ENCODE measurements at regions not wholly inside any gene's neighbourhood (a gene's known extent, or its start where the extent isn't known, plus 50 kb on each side); places are given as distances from the start of the nearest gene placed in this dataset.

DNA sequence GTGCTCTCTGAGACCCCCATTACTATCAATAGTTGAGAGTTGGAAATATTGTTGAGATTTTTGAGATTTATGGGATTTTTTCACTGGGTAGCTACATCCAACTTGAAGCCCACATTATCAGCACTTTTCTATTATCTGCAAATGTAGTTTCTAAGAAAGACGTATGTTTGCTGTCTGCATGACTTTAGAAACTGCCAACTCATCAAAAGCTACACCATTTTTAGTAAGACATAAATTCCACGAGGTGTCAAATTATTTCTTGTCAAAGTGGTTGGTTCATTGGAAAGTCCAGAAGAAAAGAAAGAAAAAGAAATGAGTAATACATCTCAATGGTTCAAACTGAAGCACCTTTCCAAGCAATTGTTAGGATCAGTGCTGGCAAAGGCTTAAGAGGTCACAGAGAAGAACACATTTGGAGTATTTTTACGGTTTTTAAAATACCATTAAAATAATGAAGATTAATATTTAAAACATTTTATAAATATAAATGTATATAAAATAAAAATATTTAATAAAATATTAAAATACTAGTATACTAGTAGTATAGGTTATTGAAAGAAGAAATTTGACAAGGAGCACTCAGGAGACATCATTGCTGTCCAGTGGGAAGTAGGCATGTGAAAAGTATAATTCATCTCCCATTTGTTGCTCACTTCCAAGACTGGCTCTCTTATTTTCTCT, 463.5 kb downstream of the TAFA4 start:
- Histone ChIP-seq H3K27ac (no peak overlapping the region), H3K4me3 (no peak overlapping the region)
- no peak for DNase-seq (ENCODE audit: low spot score)
- TF ChIP-seq CTCF (IDR thresholded peaks at IDR 0.05) = no peak

GRCh38 chr3:68467465-68467864, 464.9 kb downstream of the TAFA4 start:
- no peak for TF ChIP-seq CTCF (IDR thresholded peaks at IDR 0.05)
- no peak for DNase-seq (ENCODE audit: low spot score)
- no peak overlapping the region for H3K4me3 ChIP-seq
- no peak overlapping the region for H3K27ac ChIP-seq

DNA sequence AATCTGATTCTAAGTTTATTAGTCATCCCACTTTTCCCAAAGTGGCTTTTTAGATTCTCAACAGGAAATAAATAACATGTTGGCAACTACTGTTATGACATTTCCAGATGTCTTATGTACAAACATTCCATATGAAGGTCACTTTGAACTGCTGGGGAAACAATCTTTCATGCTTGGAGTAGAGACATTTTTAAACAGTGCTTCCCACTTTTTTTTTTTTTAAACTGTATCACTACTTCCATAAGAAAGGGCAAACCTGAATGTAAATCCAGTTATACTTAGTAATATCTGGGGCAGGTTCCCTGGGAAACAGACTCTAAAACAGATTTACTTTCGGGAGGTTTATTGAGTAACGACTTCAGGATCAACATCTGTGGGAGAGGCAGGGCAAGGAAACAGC, 473.8 kb downstream of the TAFA4 start:
- H3K4me3 ChIP-seq = no peak overlapping the region
- TF ChIP-seq CTCF (IDR thresholded peaks at IDR 0.05) = no peak
- no peak overlapping the region for H3K27ac ChIP-seq
- DNase-seq (ENCODE audit: low spot score) = no peak

DNA sequence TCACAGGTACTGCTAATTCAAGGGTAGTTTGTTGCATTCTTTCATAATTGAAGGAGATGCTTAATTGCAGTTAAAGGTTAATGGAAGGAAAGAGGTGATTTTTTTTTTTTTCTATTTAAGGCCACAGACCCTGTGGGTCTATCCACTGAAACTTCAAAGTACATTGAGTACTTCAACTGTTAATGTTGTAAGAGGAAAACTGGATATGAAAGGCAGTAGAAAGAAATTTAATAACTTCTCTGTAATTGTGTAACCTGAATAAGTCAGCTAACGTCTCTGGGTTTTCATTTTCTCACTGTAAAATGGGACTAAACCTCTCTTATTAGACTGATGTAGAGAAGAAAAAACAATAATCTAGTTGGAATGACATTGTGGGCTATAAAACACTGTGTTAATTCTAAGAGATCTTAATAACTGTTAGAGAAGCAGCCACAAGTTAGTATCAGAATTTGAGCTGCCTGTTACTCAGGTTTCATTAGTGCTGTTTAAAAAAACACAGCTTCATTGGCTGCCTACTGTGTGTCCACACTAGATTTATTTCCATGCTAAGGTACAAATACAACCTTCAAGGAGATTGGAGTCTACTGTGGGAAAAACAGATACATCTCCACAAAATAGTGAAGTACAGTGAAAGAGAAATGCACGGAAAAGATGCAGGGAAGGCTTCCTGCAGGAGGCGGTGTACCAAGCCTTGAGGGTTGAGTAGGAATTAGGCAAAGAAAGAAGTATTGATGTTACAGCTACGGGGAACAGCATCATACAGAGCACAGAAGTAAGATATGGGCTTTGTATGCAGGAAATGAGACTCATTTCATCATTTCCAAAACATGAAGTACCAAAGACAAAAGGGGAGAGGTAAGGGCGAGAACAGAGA, 483.6 kb downstream of the TAFA4 start:
- no peak for TF ChIP-seq CTCF (IDR thresholded peaks at IDR 0.05)
- no peak overlapping the region for H3K4me3 ChIP-seq
- H3K27ac ChIP-seq = no peak overlapping the region
- no peak for DNase-seq (ENCODE audit: low spot score)

DNA sequence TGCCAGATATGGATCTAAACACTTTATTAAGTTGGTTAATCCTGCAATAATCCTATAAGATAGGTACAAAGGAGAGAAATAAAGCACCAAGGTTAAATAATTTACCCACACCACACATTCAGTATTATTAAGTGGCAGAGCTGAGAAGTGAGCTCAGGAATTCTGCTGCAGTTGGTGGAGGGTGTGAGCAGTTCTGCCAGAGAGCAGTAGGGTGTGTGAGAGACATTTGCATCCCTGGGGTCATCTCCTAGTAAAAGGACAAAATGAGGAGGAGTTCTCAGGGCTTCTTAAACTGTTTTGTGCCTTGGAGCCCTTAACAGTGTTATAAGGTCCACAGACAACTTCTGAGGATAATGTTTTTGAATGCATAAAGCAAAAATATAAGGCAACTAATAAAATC, 484.5 kb downstream of the TAFA4 start:
- no peak for TF ChIP-seq CTCF (IDR thresholded peaks at IDR 0.05)
- no peak overlapping the region for H3K27ac ChIP-seq
- DNase-seq (ENCODE audit: low spot score) = no peak
- H3K4me3 ChIP-seq = no peak overlapping the region

DNA sequence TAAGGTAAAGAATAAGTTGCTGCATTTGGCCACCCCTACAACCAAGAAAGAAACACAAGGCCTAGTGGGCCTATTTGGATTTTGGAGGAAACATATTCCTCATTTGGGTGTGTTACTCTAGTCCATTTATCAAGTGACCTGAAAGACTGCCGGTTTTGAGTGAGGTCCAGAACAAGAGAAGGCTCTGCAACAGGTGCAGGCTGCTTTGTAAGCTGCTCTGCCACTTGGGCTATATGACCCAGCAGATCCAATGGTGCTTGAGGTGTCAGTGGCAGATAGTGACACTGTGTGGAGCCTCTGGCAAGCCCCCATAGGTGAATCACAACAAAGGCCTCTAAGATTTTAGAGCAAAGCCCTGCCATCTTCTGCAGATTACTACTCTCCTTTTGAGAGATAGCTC, 491.3 kb downstream of the TAFA4 start:
- no peak overlapping the region for H3K4me3 ChIP-seq
- no peak for DNase-seq (ENCODE audit: low spot score)
- no peak overlapping the region for H3K27ac ChIP-seq
- no peak for TF ChIP-seq CTCF (IDR thresholded peaks at IDR 0.05)
